ENCODE measurements at regions not wholly inside any gene's neighbourhood (a gene's known extent, or its start where the extent isn't known, plus 50 kb on each side); places are given as distances from the start of the nearest gene placed in this dataset.

DNA sequence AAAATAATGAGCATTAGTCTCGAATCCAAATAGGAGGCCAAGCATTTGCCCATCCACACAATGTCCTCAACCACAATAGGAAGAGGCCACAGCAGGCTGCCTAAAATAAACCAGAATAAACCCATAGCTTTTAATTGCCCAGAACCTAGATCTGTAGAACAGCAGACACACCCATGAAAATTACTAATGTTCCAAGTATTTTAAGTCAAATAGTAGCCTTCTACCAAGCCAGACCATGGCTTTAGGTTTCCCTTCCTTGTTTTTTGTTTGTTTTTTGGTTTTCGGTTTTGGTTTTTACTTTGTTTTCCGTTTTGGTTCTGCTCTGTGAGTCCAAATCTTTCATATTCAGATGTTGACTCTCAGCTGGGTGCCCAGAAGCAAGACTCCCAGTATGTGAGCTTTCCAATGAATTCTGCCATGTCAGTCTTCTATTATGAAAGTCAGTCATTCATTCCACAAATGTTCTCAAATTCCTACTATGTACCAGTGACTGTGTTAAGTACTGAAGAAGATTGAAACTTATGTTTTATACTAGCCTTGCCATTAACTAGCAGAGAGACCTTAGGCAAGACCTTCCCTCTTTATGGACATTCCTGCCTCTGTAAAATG, 57.8 kb upstream of the BOC start:
- TF ChIP-seq, protein P1, sequence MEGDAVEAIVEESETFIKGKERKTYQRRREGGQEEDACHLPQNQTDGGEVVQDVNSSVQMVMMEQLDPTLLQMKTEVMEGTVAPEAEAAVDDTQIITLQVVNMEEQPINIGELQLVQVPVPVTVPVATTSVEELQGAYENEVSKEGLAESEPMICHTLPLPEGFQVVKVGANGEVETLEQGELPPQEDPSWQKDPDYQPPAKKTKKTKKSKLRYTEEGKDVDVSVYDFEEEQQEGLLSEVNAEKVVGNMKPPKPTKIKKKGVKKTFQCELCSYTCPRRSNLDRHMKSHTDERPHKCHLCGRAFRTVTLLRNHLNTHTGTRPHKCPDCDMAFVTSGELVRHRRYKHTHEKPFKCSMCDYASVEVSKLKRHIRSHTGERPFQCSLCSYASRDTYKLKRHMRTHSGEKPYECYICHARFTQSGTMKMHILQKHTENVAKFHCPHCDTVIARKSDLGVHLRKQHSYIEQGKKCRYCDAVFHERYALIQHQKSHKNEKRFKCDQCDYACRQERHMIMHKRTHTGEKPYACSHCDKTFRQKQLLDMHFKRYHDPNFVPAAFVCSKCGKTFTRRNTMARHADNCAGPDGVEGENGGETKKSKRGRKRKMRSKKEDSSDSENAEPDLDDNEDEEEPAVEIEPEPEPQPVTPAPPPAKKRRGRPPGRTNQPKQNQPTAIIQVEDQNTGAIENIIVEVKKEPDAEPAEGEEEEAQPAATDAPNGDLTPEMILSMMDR (IDR thresholded peaks at IDR 0.05; ENCODE audit: low read depth, low read length), result no peak
- DNase-seq, result no peak

DNA sequence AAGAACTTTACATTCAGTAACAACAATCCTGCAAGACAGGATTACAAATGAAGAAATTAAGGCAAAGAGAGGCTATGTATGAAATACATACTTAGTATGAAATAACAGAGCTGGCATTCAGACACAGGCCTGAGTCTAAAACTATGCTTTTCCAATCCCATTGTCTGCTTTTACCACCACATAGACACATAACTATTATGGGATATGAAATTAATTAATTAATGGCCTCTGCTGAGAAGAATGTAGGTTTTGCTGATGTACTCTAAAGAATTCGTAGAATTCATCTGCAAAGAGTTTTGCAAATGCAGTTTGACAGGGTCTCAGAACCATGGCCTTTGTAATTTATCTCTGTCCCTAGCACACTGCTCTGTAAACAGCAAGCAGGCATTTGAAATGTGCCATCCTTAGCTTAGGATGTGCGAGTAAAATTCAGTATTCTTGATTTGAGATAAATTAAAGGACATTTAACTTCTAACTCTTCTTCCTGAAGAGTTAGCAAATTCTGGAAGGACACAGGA, 54.5 kb upstream of the BOC start:
- no peaks in the 10 kb centered on the region for H3K27me3 ChIP-seq (ENCODE audit: insufficient read depth, low read depth, severe bottlenecking)
- H3K36me3 ChIP-seq, result no peaks in the 10 kb centered on the region
- H3K4me3 ChIP-seq (ENCODE audit: low read depth, low read length), result no peak overlapping the region
- H3K9me3 ChIP-seq (ENCODE audit: severe bottlenecking), result no peaks in the 10 kb centered on the region
- H3K27ac ChIP-seq, result no peak overlapping the region
- no peak for DNase-seq
- TF ChIP-seq, protein P1 (IDR thresholded peaks at IDR 0.05; ENCODE audit: low read depth, low read length), result no peak

More for the DNA sequence above, 57.8 kb upstream of the BOC start:
- Histone ChIP-seq H3K9me3 (ENCODE audit: severe bottlenecking) (no peaks in the 10 kb centered on the region), H3K36me3 (no peaks in the 10 kb centered on the region), H3K27ac (no peak overlapping the region), H3K27me3 (ENCODE audit: insufficient read depth, low read depth, severe bottlenecking) (no peaks in the 10 kb centered on the region), H3K4me3 (ENCODE audit: low read depth, low read length) (no peak overlapping the region)

DNA sequence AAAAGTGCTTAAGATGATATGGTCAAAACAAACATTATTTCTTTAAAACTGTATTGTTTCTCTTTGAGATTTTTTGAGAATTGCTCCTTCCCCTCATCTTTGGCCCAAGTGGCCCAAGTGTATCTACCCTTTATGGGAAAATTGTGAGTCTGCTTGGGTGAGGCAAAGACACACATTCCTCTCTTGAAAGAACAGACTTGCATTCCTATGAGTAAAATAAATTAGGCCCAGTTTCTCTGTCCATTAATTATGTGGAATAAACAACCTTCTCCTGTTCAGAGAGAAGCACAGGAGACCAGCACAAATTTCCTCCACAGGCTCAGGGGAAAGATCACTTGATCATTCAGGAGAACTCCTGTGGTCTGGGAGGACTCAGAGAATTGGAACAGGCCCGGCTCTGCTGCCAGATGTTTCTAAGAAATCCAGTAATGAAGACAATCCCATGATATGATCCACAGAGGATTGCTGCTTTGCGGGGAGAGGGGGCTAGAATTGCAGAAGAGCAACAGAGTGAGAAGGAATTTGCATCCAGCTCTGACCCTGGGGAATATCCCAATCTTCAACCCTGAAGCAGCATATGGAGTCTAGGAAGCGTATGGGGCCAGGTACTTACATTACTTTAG, 53.8 kb upstream of the BOC start:
- Histone ChIP-seq H3K36me3 (no peaks in the 10 kb centered on the region), H3K27ac (no peak overlapping the region), H3K9me3 (ENCODE audit: severe bottlenecking) (no peaks in the 10 kb centered on the region), H3K27me3 (ENCODE audit: insufficient read depth, low read depth, severe bottlenecking) (no peaks in the 10 kb centered on the region), H3K4me3 (ENCODE audit: low read depth, low read length) (no peak overlapping the region)
- no peak for DNase-seq
- TF ChIP-seq, protein P1 (IDR thresholded peaks at IDR 0.05; ENCODE audit: low read depth, low read length), result no peak

DNA sequence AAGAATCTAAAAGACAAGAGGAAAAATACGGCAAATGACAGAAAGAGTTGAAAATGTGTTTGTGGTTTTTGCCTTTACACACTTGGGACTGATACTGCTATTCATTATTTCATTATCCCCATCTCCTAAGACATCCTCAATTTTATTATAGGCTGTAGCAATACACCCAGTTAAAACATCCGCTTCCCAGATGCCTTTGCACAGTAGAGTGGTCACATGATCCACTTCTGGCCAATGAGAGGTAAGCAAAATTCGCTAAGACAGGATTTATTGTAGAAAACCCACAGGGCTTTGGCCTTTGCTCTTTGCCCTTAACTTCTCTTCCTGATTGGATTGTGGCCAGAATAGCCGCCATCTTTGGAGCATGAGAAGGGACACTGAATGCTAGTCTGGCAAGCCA, 53.2 kb upstream of the BOC start:
- Histone ChIP-seq H3K36me3 (no peaks in the 10 kb centered on the region), H3K27ac (no peak overlapping the region), H3K9me3 (ENCODE audit: severe bottlenecking) (no peaks in the 10 kb centered on the region), H3K27me3 (ENCODE audit: insufficient read depth, low read depth, severe bottlenecking) (no peaks in the 10 kb centered on the region), H3K4me3 (ENCODE audit: low read depth, low read length) (no peak overlapping the region)
- TF ChIP-seq, protein P1 (IDR thresholded peaks at IDR 0.05; ENCODE audit: low read depth, low read length), result no peak
- DNase-seq, result no peak
